H1 (cell line): ENCODE measurements at regions not wholly inside any gene's neighbourhood (a gene's known extent, or its start where the extent isn't known, plus 50 kb on each side); places are given as distances from the start of the nearest gene placed in this dataset.

Source experiments
- CTCF ChIA-PET: fragments of 300-600 bp; sonication (Branson Sonifier 250); formaldehyde crosslinking; loops from one replicate; lab custom pipeline; 2021; ENCODE audit not compliant: partially characterized antibody; lab: Charles Lee
- POLR2A ChIA-PET: fragments of 300-600 bp; sonication (Branson Sonifier 250); formaldehyde crosslinking; loops from one replicate; lab custom pipeline; 2021; ENCODE audit warnings: inconsistent platforms; ENCODE audit not compliant: partially characterized antibody; lab: Charles Lee
- DNase-seq, 2 experiments: peaks; one replicate each; pipeline versions ENCODE4 v3.0.0 to v3.0.0-alpha.2; 2010 to 2022; ENCODE audit warnings: low spot score in 2 of 2, low read depth in 1 of 2, mixed read lengths in 1 of 2
- FAIRE-seq: peaks from 2 replicates; lab custom pipeline; 2011; peaks lifted over from hg19 to GRCh38; lab: Jason Lieb, UNC
- H2AFZ ChIP-seq: 2 replicates; pipeline ENCODE4 v1.8.1; 2012; ENCODE audit warnings: low read length, inconsistent platforms
- H2AK5ac ChIP-seq: 2 replicates; pipeline ENCODE4 v1.6.1; 2013; ENCODE audit warnings: low read depth, low read length
- H2BK120ac ChIP-seq: replicated peaks from 2 replicates; pipeline ENCODE3; 2013; ENCODE audit warnings: low read depth, low read length, inconsistent platforms
- H2BK12ac ChIP-seq: 2 replicates; pipeline ENCODE4 v1.6.1; 2013; ENCODE audit warnings: low read depth, low read length
- H2BK15ac ChIP-seq: 2 replicates; pipeline ENCODE4 v1.6.1; 2013; ENCODE audit warnings: low read length
- H2BK20ac ChIP-seq: 2 replicates; pipeline ENCODE4 v1.6.1; 2013; ENCODE audit warnings: low read length
- H2BK5ac ChIP-seq: 2 replicates; pipeline ENCODE4 v1.6.1; 2013; ENCODE audit warnings: low read depth, low read length
- H3K14ac ChIP-seq: 2 replicates; pipeline ENCODE4 v1.6.1; 2013; ENCODE audit warnings: inconsistent platforms; ENCODE audit not compliant: insufficient read length
- H3K18ac ChIP-seq: 2 replicates; pipeline ENCODE4 v1.6.1; 2013; ENCODE audit warnings: low read length; ENCODE audit errors: extremely low read depth
- H3K23ac ChIP-seq: 2 replicates; pipeline ENCODE4 v1.6.1; 2013; ENCODE audit warnings: inconsistent platforms; ENCODE audit not compliant: insufficient read length
- H3K23me2 ChIP-seq: 2 replicates; pipeline ENCODE4 v1.6.1; 2013; ENCODE audit warnings: low read depth, low read length
- H3K27ac ChIP-seq: 2 replicates; pipeline ENCODE4 v1.6.1; 2011; ENCODE audit warnings: low read depth, low read length, inconsistent platforms
- H3K27me3 ChIP-seq, 4 experiments: replicated peaks in 1 of 4; 1 replicate in 1 of 4; 2 replicates in 3 of 4; pipeline versions ENCODE4 v1.6.1 to v1.8.1; 2011 to 2013; ENCODE audit warnings: low read length in 3 of 4, mild to moderate bottlenecking in 3 of 4, inconsistent platforms in 2 of 4, mixed read lengths in 2 of 4, moderate library complexity in 1 of 4; ENCODE audit not compliant: control insufficient read depth in 3 of 4, insufficient read depth in 3 of 4; ENCODE audit errors: extremely low read depth in 1 of 4
- H3K36me3 ChIP-seq, 4 experiments: 2 replicates each; pipeline versions ENCODE4 v1.6.1 to v1.8.1; 2011 to 2013; ENCODE audit warnings: mild to moderate bottlenecking in 4 of 4, low read length in 3 of 4, moderate library complexity in 2 of 4, control low read depth in 1 of 4, inconsistent platforms in 1 of 4; ENCODE audit not compliant: insufficient read depth in 4 of 4, control insufficient read depth in 2 of 4
- H3K4ac ChIP-seq: replicated peaks from 2 replicates; pipeline ENCODE3; 2013; ENCODE audit warnings: low read length, low read depth, mixed read lengths, inconsistent platforms; ENCODE audit not compliant: insufficient read length
- H3K4me1 ChIP-seq, 4 experiments: replicated peaks in 1 of 4; 1 replicate in 1 of 4; 2 replicates in 3 of 4; pipeline versions ENCODE4 v1.6.1 to v1.8.1; 2011 to 2013; ENCODE audit warnings: low read length in 3 of 4, inconsistent platforms in 2 of 4, mixed read lengths in 1 of 4; ENCODE audit not compliant: insufficient read depth in 4 of 4, control insufficient read depth in 3 of 4
- H3K4me2 ChIP-seq, 2 experiments: 2 replicates each; pipeline versions ENCODE4 v1.6.1 to v1.8.1; 2011 to 2013; ENCODE audit warnings: low read depth in 2 of 2, low read length in 2 of 2, control low read depth in 1 of 2, inconsistent platforms in 1 of 2, mild to moderate bottlenecking in 1 of 2; ENCODE audit not compliant: insufficient read depth in 1 of 2
- H3K4me3 ChIP-seq, 4 experiments: fragments of 200-600, 300-600 bp in 1 of 4; sonication (generic), shearing (Covaris generic), sonication (Bioruptor Twin) in 1 of 4; 2 replicates each; pipeline versions ENCODE4 v1.5.1 to v1.8.1; 2011 to 2016; ENCODE audit warnings: low read length in 4 of 4, low read depth in 3 of 4, control low read depth in 2 of 4, inconsistent platforms in 2 of 4, mild to moderate bottlenecking in 2 of 4, mixed read lengths in 1 of 4, moderate library complexity in 1 of 4; ENCODE audit not compliant: insufficient read depth in 2 of 4; ENCODE audit errors: extremely low read depth in 1 of 4
- H3K56ac ChIP-seq: replicated peaks from 2 replicates; pipeline ENCODE3; 2013; ENCODE audit warnings: low read depth, mild to moderate bottlenecking, mixed read lengths, low read length, inconsistent platforms; ENCODE audit not compliant: insufficient read length
- H3K79me1 ChIP-seq: 2 replicates; pipeline ENCODE4 v1.6.1; 2013; ENCODE audit warnings: low read depth, low read length, control low read depth
- H3K79me2 ChIP-seq, 2 experiments: 2 replicates each; pipeline versions ENCODE4 v1.6.1 to v1.8.1; 2012 to 2013; ENCODE audit warnings: low read length in 2 of 2, mild to moderate bottlenecking in 2 of 2, inconsistent platforms in 1 of 2; ENCODE audit not compliant: insufficient read depth in 2 of 2, control insufficient read depth in 1 of 2
- H3K9ac ChIP-seq, 4 experiments: replicated peaks in 1 of 4; 1 replicate in 1 of 4; 2 replicates in 3 of 4; pipeline versions ENCODE4 v1.6.1 to v1.8.1; 2011 to 2013; ENCODE audit warnings: low read depth in 3 of 4, low read length in 3 of 4, control low read depth in 2 of 4, mild to moderate bottlenecking in 2 of 4, moderate library complexity in 2 of 4, inconsistent platforms in 1 of 4; ENCODE audit errors: extremely low read depth in 1 of 4
- H3K9me3 ChIP-seq, 2 experiments: 2 replicates each; pipeline versions ENCODE4 v1.6.1 to v1.8.1; 2012 to 2013; ENCODE audit warnings: mild to moderate bottlenecking in 2 of 2, moderate library complexity in 2 of 2, control low read depth in 1 of 2, inconsistent platforms in 1 of 2, low read depth in 1 of 2, low read length in 1 of 2, mixed read lengths in 1 of 2; ENCODE audit not compliant: insufficient read depth in 2 of 2
- H4K20me1 ChIP-seq, 2 experiments: replicated peaks in 1 of 2; 2 replicates each; pipeline versions ENCODE3 to v1.8.1; 2011 to 2013; ENCODE audit warnings: inconsistent platforms in 2 of 2, low read length in 2 of 2, mild to moderate bottlenecking in 1 of 2; ENCODE audit not compliant: insufficient read depth in 2 of 2, control insufficient read depth in 1 of 2
- H4K5ac ChIP-seq: 2 replicates; pipeline ENCODE4 v1.6.1; 2013; ENCODE audit warnings: low read length, low read depth, mixed read lengths, inconsistent platforms; ENCODE audit not compliant: insufficient read length
- H4K8ac ChIP-seq: 2 replicates; pipeline ENCODE4 v1.8.0; 2013; ENCODE audit warnings: mild to moderate bottlenecking, moderate library complexity, low read length, inconsistent platforms; ENCODE audit not compliant: insufficient read depth; ENCODE audit errors: extremely low read depth
- H4K91ac ChIP-seq: replicated peaks from 2 replicates; pipeline ENCODE3; 2013; ENCODE audit warnings: low read length, mixed read lengths, inconsistent platforms; ENCODE audit not compliant: insufficient read length
- ATF3 ChIP-seq: IDR thresholded peaks from 2 replicates; pipeline ENCODE4 v1.6.1; 2011; ENCODE audit warnings: low read depth, mild to moderate bottlenecking, low read length; ENCODE audit not compliant: insufficient read depth
- CHD1 ChIP-seq: IDR thresholded peaks from 2 replicates; pipeline ENCODE4 v1.6.1; 2012; ENCODE audit warnings: low read depth, low read length, improper control_type of control experiment
- FOSL1 ChIP-seq: IDR thresholded peaks from 2 replicates; pipeline ENCODE4 v1.6.1; 2011; ENCODE audit warnings: mild to moderate bottlenecking, low read depth, low read length, moderate library complexity; ENCODE audit not compliant: insufficient read depth
- HDAC2 ChIP-seq, 2 experiments: fragments of 300-600 bp in 1 of 2; sonication (generic) in 1 of 2; IDR thresholded peaks; 2 replicates each; pipeline ENCODE4 v1.6.1; 2011 to 2012; ENCODE audit warnings: low read depth in 2 of 2, low read length in 2 of 2, mild to moderate bottlenecking in 2 of 2, moderate library complexity in 2 of 2, borderline replicate concordance in 1 of 2, inconsistent platforms in 1 of 2
- KDM4A ChIP-seq: IDR thresholded peaks from one replicate; pipeline ENCODE4 v1.7.1; 2012; ENCODE audit warnings: low read depth, mild to moderate bottlenecking, moderate library complexity, low read length, inconsistent platforms; ENCODE audit not compliant: severe bottlenecking
- POU5F1 ChIP-seq: IDR thresholded peaks from 2 replicates; pipeline ENCODE4 v1.6.1; 2011; ENCODE audit warnings: low read depth, mild to moderate bottlenecking, low read length, moderate library complexity
- RFX5 ChIP-seq: IDR thresholded peaks from 2 replicates; pipeline ENCODE4 v1.6.1; 2011; ENCODE audit warnings: low read depth, low read length, improper control_type of control experiment, borderline replicate concordance
- RNF2 ChIP-seq: fragments of 200-900, 300-1000 bp; sonication (generic); IDR thresholded peaks from 2 replicates; pipeline ENCODE4 v1.7.1; 2016; ENCODE audit warnings: borderline replicate concordance, low read depth, mild to moderate bottlenecking, antibody characterized with exemption, low read length; ENCODE audit not compliant: poor library complexity, severe bottlenecking; ENCODE audit errors: missing control alignments
- SP2 ChIP-seq: IDR thresholded peaks from 2 replicates; pipeline ENCODE4 v1.6.1; 2012; ENCODE audit warnings: mild to moderate bottlenecking, low read length, inconsistent platforms
- SUZ12 ChIP-seq: fragments of 200-600 bp; sonication (generic); IDR thresholded peaks from 2 replicates; pipeline ENCODE4 v1.6.1; 2012; ENCODE audit warnings: mild to moderate bottlenecking, inconsistent platforms, low read length, moderate library complexity, mixed read lengths
- ZNF274 ChIP-seq: IDR thresholded peaks from 2 replicates; pipeline ENCODE4 v1.7.0; 2012; ENCODE audit warnings: low read length, borderline replicate concordance; ENCODE audit errors: extremely low read depth
- WGBS, 2 experiments: shearing (Covaris generic) in 1 of 2; methylation state at CpG; one replicate each; pipeline versions ENCODE4 v1.1.6 to v1.1.7; 2013 to 2015; ENCODE audit warnings: low lambda C conversion rate in 2 of 2, mixed read lengths in 2 of 2, inconsistent platforms in 1 of 2, low coverage in 1 of 2, missing lambda C conversion rate in 1 of 2; ENCODE audit not compliant: insufficient replicate concordance in 2 of 2, insufficient coverage in 1 of 2, insufficient read length in 1 of 2; ENCODE audit errors: extremely low coverage in 1 of 2, missing lambda C conversion rate in 1 of 2; 5-methylcytosine and 5-hydroxymethylcytosine counted together
- TF ChIP-seq, protein P1 (sequence below): IDR thresholded peaks from 2 replicates; pipeline ENCODE4 v1.6.1; 2012; ENCODE audit warnings: inconsistent platforms

- no peaks in the 10 kb centered on the region for H3K36me3 ChIP-seq
- no peak overlapping the region for H3K23ac ChIP-seq
- H2BK15ac ChIP-seq = peak overlapping the region; percentile 54; the same call in 1 of the 2 replicates
- H3K23me2 ChIP-seq = peaks cover 7% of the 10 kb centered on the region
- no peak overlapping the region for H2AK5ac ChIP-seq
- H2BK20ac ChIP-seq = no peak overlapping the region
- H3K56ac ChIP-seq = no peak overlapping the region
- no peak overlapping the region for H2BK5ac ChIP-seq
- H2BK120ac ChIP-seq = no peak overlapping the region
- H4K8ac ChIP-seq = no peak overlapping the region
- no peak overlapping the region for H3K14ac ChIP-seq
- H2AFZ ChIP-seq = no peak overlapping the region
- no peaks in the 10 kb centered on the region for H3K9me3 ChIP-seq
- H3K27me3 ChIP-seq = no peaks in the 10 kb centered on the region; a peak in 1 of 7 replicates
- H4K5ac ChIP-seq = no peak overlapping the region
- H3K79me1 ChIP-seq = no peaks in the 10 kb centered on the region
- H3K4me1 ChIP-seq = peaks cover 3 to 15% (median 11%) of the 10 kb centered on the region in 4 experiments; a peak in 4 of 7 replicates
- no peak overlapping the region for H2BK12ac ChIP-seq
- no peak overlapping the region for H3K4me2 ChIP-seq
- DNase-seq (no peak), FAIRE-seq (no peak)
- H3K79me2 ChIP-seq = no peaks in the 10 kb centered on the region
- no peak overlapping the region for H3K18ac ChIP-seq
- no peaks in the 10 kb centered on the region for H4K20me1 ChIP-seq
- no peak overlapping the region for H3K27ac ChIP-seq
- H3K9ac ChIP-seq = no peak overlapping the region
- ChIA-PET POLR2A (no interaction called here), CTCF (interaction anchor here (1.6 kb wide), 1 partner anchor 12 kb away, joined by 3 read pairs; no protein-coding TSS in a partner anchor)
- H3K4ac ChIP-seq = no peak overlapping the region
- no peak overlapping the region for H4K91ac ChIP-seq
- no peak overlapping the region for H3K4me3 ChIP-seq
- 90% methylated on average over 8 of the region's 8 CpGs; no CpG with 5 or more reads in 1 of the 2 experiments for WGBS, 2 experiments
- no peak for TF ChIP-seq ZNF274
- TF ChIP-seq RFX5 = no peak
- no peak for TF ChIP-seq RNF2
- no peak for TF ChIP-seq HDAC2 (IDR thresholded peaks at IDR 0.05; ENCODE audit: borderline replicate concordance in 1 of 2, low read depth in 2 of 2, low read length in 2 of 2)
- no peak for TF ChIP-seq ATF3
- no peak for TF ChIP-seq SP2
- TF ChIP-seq POU5F1 = no peak
- TF ChIP-seq FOSL1 = no peak
- TF ChIP-seq, protein P1, sequence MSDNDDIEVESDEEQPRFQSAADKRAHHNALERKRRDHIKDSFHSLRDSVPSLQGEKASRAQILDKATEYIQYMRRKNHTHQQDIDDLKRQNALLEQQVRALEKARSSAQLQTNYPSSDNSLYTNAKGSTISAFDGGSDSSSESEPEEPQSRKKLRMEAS = no peak
- TF ChIP-seq CHD1 = no peak
- TF ChIP-seq SUZ12 = no peak
- no peak for TF ChIP-seq KDM4A
Measured at GRCh38 chr11:121933294-121933693, 182.7 kb downstream of the BLID start.
